ENCODE measurements at regions not wholly inside any gene's neighbourhood (a gene's known extent, or its start where the extent isn't known, plus 50 kb on each side); places are given as distances from the start of the nearest gene placed in this dataset.
"Not testable (repeated sequence)": the region's sequence is repeated elsewhere in the genome, so short reads cannot be mapped to it uniquely, and the experiment has no call there.

- Histone ChIP-seq H3K4me1 (ENCODE audit: control insufficient read depth, insufficient read depth, low read length) (no peaks in the 10 kb centered on the region), H3K27me3 (ENCODE audit: control insufficient read depth in 1 of 2, insufficient read depth in 2 of 2, low read length in 2 of 2) (no peaks in the 10 kb centered on the region), H3K9me3 (ENCODE audit: control insufficient read depth in 2 of 2, low read length in 2 of 2) (no peaks in the 10 kb centered on the region), H3K9ac (ENCODE audit: low read length in 2 of 2) (no peak overlapping the region), H3K27ac (ENCODE audit: low read length) (no peak overlapping the region), H3K36me3 (ENCODE audit: control insufficient read depth in 2 of 2, insufficient read depth in 2 of 2, low read length in 2 of 2) (no peaks in the 10 kb centered on the region), H3K4me3 (ENCODE audit: low read length in 2 of 2) (no peak overlapping the region)
Measured at GRCh38 chr6:86822747-86823146, 114.6 kb upstream of the HTR1E start.

DNA sequence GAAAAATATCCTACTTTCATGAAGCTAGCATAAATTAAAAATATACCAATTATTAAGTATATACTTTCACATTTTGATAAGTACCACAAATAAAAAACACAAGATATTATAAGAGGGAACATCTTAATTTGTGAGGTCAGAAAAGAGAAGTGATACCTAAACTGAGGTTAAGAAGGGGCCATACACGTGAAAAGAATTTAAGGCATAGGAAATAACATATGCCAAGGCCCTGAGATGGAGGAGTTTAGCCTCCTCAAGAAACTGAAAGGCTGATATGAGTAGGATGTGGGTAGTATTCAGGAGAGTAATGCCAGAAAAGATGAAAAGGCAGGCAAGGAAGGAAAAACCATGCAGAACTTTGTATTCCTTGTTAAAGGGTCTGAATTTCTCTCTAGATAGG lies 116.6 kb upstream of the HTR1E start:
- Histone ChIP-seq H3K9ac (ENCODE audit: low read length in 2 of 2) (no peak overlapping the region), H3K9me3 (ENCODE audit: control insufficient read depth in 2 of 2, low read length in 2 of 2) (no peaks in the 10 kb centered on the region), H3K27ac (ENCODE audit: low read length) (no peak overlapping the region)

GRCh38 chr6:86793649-86794048 lies 143.7 kb upstream of the HTR1E start:
- Histone ChIP-seq H3K4me1 (ENCODE audit: control insufficient read depth, insufficient read depth, low read length) (no peaks in the 10 kb centered on the region), H3K27ac (ENCODE audit: low read length) (no peak overlapping the region), H3K36me3 (ENCODE audit: control insufficient read depth in 2 of 2, insufficient read depth in 2 of 2, low read length in 2 of 2) (no peaks in the 10 kb centered on the region), H3K9ac (ENCODE audit: low read length in 2 of 2) (no peak overlapping the region), H3K4me3 (ENCODE audit: low read length in 2 of 2) (no peak overlapping the region), H3K27me3 (ENCODE audit: control insufficient read depth in 1 of 2, insufficient read depth in 2 of 2, low read length in 2 of 2) (no peaks in the 10 kb centered on the region), H3K9me3 (ENCODE audit: control insufficient read depth in 2 of 2, low read length in 2 of 2) (no peaks in the 10 kb centered on the region)

More for the DNA sequence above, 116.6 kb upstream of the HTR1E start:
- Histone ChIP-seq H3K4me3 (ENCODE audit: low read length in 2 of 2) (no peak overlapping the region), H3K27me3 (ENCODE audit: control insufficient read depth in 1 of 2, insufficient read depth in 2 of 2, low read length in 2 of 2) (no peaks in the 10 kb centered on the region), H3K36me3 (ENCODE audit: control insufficient read depth in 2 of 2, insufficient read depth in 2 of 2, low read length in 2 of 2) (no peaks in the 10 kb centered on the region), H3K4me1 (ENCODE audit: control insufficient read depth, insufficient read depth, low read length) (no peaks in the 10 kb centered on the region)

DNA sequence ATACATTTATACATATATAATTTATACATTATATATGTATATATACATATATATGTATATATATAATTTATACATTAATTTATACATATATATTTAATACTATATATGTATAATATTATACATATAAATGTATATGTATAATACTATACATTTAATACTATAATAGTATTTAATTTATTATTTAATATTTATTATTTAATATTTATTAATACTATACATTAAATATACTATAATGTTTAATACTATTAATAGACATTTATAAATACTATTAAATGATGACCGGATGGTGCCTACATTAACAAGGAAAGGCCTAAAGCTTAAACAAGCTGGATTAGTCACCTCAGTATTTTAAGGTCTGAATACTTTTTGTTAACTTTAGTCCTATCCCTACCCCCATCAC lies 145.9 kb upstream of the HTR1E start:
- H3K4me3 ChIP-seq (ENCODE audit: low read length in 2 of 2), result no peak overlapping the region
- H3K27ac ChIP-seq (ENCODE audit: low read length), result no peak overlapping the region
- H3K9me3 ChIP-seq (ENCODE audit: control insufficient read depth in 2 of 2, low read length in 2 of 2), result no peaks in the 10 kb centered on the region
- H3K4me1 ChIP-seq (ENCODE audit: control insufficient read depth, insufficient read depth, low read length), result no peaks in the 10 kb centered on the region
- H3K36me3 ChIP-seq (ENCODE audit: control insufficient read depth in 2 of 2, insufficient read depth in 2 of 2, low read length in 2 of 2), result no peaks in the 10 kb centered on the region
- H3K9ac ChIP-seq (ENCODE audit: low read length in 2 of 2), result no peak overlapping the region
- H3K27me3 ChIP-seq (ENCODE audit: control insufficient read depth in 1 of 2, insufficient read depth in 2 of 2, low read length in 2 of 2), result no peaks in the 10 kb centered on the region

DNA sequence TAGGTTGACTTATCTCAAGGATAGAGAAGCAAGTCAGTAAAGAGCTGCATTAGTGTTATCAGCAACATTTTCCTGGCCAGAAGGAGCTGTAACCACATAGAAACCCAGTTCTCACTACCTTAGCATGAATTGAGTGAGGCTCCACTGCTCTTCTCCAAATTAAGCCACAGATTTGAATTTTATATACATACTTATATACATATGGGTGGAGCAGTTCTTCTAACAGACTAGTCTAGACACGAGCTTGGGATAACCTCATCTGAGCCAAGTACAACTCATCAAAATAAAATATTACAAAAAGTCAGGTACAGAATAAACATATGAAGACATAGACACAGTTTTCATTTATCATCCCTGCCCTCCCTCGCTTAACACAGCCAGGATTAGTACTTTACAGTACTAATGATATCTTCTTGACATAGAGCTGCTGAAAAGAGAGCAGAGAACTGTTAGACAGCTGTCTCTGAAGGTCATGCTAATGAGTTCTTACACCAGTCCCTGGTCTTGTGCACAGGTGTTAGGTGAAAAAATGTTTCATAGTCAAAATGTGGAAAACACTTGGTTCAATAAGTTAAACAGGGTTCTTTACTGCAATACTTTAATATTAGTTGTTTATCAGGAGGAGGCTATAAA lies 147.4 kb upstream of the HTR1E start:
- Histone ChIP-seq H3K27ac (ENCODE audit: low read length) (no peak overlapping the region), H3K36me3 (ENCODE audit: control insufficient read depth in 2 of 2, insufficient read depth in 2 of 2, low read length in 2 of 2) (no peaks in the 10 kb centered on the region), H3K4me3 (ENCODE audit: low read length in 2 of 2) (no peak overlapping the region), H3K9me3 (ENCODE audit: control insufficient read depth in 2 of 2, low read length in 2 of 2) (no peaks in the 10 kb centered on the region), H3K9ac (ENCODE audit: low read length in 2 of 2) (no peak overlapping the region), H3K27me3 (ENCODE audit: control insufficient read depth in 1 of 2, insufficient read depth in 2 of 2, low read length in 2 of 2) (no peaks in the 10 kb centered on the region), H3K4me1 (ENCODE audit: control insufficient read depth, insufficient read depth, low read length) (no peaks in the 10 kb centered on the region)

DNA sequence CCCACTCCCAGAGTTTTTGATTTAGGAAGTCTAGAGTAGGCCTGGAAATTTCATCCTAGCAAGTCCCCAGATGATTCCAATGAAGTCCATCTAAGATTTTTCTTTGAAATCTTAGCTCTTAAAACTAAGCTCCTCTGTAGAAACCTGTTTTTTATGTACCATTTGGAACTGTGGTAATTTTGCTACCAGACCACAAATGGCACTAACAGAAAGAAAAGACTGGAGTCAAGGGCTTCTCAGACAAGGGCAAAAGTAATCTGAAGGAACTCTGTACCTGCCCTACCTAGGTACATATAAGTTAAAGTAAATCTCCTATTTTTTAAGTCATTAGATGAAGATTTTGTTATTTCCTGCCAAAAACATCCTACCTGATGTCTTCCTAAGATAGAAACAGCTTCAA lies 155.0 kb upstream of the HTR1E start:
- no peak overlapping the region for H3K9ac ChIP-seq (ENCODE audit: low read length in 2 of 2)
- no peaks in the 10 kb centered on the region for H3K9me3 ChIP-seq (ENCODE audit: control insufficient read depth in 2 of 2, low read length in 2 of 2)
- H3K36me3 ChIP-seq (ENCODE audit: control insufficient read depth in 2 of 2, insufficient read depth in 2 of 2, low read length in 2 of 2), result no peaks in the 10 kb centered on the region
- H3K4me1 ChIP-seq (ENCODE audit: control insufficient read depth, insufficient read depth, low read length), result no peaks in the 10 kb centered on the region
- H3K4me3 ChIP-seq (ENCODE audit: low read length in 2 of 2), result no peak overlapping the region
- H3K27me3 ChIP-seq (ENCODE audit: control insufficient read depth in 1 of 2, insufficient read depth in 2 of 2, low read length in 2 of 2), result no peaks in the 10 kb centered on the region
- no peak overlapping the region for H3K27ac ChIP-seq (ENCODE audit: low read length)

DNA sequence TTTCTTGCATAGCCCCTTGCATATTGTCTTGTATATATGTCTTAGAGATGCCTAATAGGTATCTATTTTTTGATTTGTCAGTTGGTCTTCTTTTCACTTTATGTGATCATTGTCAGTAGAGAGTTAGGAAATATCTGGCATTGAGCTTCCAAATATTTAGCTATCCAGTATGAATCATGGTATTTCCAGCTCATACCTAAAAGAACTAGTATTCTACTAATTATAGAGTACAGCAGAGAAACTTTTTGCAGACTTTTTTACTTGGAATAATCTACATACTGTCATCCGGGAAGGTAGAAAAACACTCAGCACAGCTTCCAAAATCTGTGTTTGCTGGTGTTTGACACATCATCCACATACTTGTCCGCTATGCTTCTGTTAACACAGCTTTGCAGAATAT lies 156.4 kb upstream of the HTR1E start:
- no peak overlapping the region for H3K4me3 ChIP-seq (ENCODE audit: low read length in 2 of 2)
- H3K9ac ChIP-seq (ENCODE audit: low read length in 2 of 2), result no peak overlapping the region
- no peaks in the 10 kb centered on the region for H3K27me3 ChIP-seq (ENCODE audit: control insufficient read depth in 1 of 2, insufficient read depth in 2 of 2, low read length in 2 of 2)
- H3K9me3 ChIP-seq (ENCODE audit: control insufficient read depth in 2 of 2, low read length in 2 of 2), result no peaks in the 10 kb centered on the region
- no peaks in the 10 kb centered on the region for H3K36me3 ChIP-seq (ENCODE audit: control insufficient read depth in 2 of 2, insufficient read depth in 2 of 2, low read length in 2 of 2)
- no peak overlapping the region for H3K27ac ChIP-seq (ENCODE audit: low read length)
- H3K4me1 ChIP-seq (ENCODE audit: control insufficient read depth, insufficient read depth, low read length), result no peaks in the 10 kb centered on the region

GRCh38 chr6:86775893-86776292 lies 161.4 kb upstream of the HTR1E start:
- H3K9me3 ChIP-seq (ENCODE audit: control insufficient read depth in 2 of 2, low read length in 2 of 2), result no peaks in the 10 kb centered on the region
- no peaks in the 10 kb centered on the region for H3K36me3 ChIP-seq (ENCODE audit: control insufficient read depth in 2 of 2, insufficient read depth in 2 of 2, low read length in 2 of 2)
- no peak overlapping the region for H3K4me3 ChIP-seq (ENCODE audit: low read length in 2 of 2)
- no peak overlapping the region for H3K27ac ChIP-seq (ENCODE audit: low read length)
- H3K4me1 ChIP-seq (ENCODE audit: control insufficient read depth, insufficient read depth, low read length), result no peaks in the 10 kb centered on the region
- no peak overlapping the region for H3K9ac ChIP-seq (ENCODE audit: low read length in 2 of 2)
- H3K27me3 ChIP-seq (ENCODE audit: control insufficient read depth in 1 of 2, insufficient read depth in 2 of 2, low read length in 2 of 2), result no peaks in the 10 kb centered on the region

- Histone ChIP-seq H3K4me3 (ENCODE audit: low read length in 2 of 2) (no peak overlapping the region), H3K36me3 (ENCODE audit: control insufficient read depth in 2 of 2, insufficient read depth in 2 of 2, low read length in 2 of 2) (no peaks in the 10 kb centered on the region), H3K27me3 (ENCODE audit: control insufficient read depth in 1 of 2, insufficient read depth in 2 of 2, low read length in 2 of 2) (no peaks in the 10 kb centered on the region), H3K27ac (ENCODE audit: low read length) (no peak overlapping the region), H3K4me1 (ENCODE audit: control insufficient read depth, insufficient read depth, low read length) (no peaks in the 10 kb centered on the region), H3K9me3 (ENCODE audit: control insufficient read depth in 2 of 2, low read length in 2 of 2) (no peaks in the 10 kb centered on the region), H3K9ac (ENCODE audit: low read length in 2 of 2) (no peak overlapping the region)
Measured at GRCh38 chr6:86765211-86765610, 172.1 kb upstream of the HTR1E start.

DNA sequence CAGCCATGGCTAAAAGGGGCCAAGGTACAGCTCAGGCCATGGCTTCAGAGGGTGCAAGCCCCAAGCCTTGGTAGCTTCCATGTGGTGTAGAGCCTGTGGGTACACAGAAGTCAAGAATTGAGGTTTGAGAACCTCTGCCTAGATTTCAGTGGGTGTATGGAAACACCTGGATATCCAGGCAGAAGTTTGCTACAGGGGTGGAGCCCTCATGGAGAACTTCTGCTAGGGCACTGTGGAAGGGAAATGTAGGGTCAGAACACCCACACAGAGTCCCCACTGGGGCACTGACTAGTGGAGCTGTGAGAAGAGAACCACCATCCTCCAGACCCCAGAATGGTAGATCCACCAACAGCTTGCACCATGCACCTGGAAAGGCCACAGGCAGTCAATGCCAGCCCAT lies 177.4 kb upstream of the HTR1E start:
- not testable (repeated sequence) for H3K4me3 ChIP-seq (ENCODE audit: low read length in 2 of 2); H3K27me3 ChIP-seq (ENCODE audit: control insufficient read depth in 1 of 2, insufficient read depth in 2 of 2, low read length in 2 of 2); H3K4me1 ChIP-seq (ENCODE audit: control insufficient read depth, insufficient read depth, low read length); H3K36me3 ChIP-seq (ENCODE audit: control insufficient read depth in 2 of 2, insufficient read depth in 2 of 2, low read length in 2 of 2); H3K9me3 ChIP-seq (ENCODE audit: control insufficient read depth in 2 of 2, low read length in 2 of 2); H3K9ac ChIP-seq (ENCODE audit: low read length in 2 of 2); H3K27ac ChIP-seq (ENCODE audit: low read length)

- H3K27ac ChIP-seq (ENCODE audit: low read length), result no peak overlapping the region
- H3K9ac ChIP-seq (ENCODE audit: low read length in 2 of 2), result no peak overlapping the region
- H3K9me3 ChIP-seq (ENCODE audit: control insufficient read depth in 2 of 2, low read length in 2 of 2), result no peaks in the 10 kb centered on the region
- no peaks in the 10 kb centered on the region for H3K36me3 ChIP-seq (ENCODE audit: control insufficient read depth in 2 of 2, insufficient read depth in 2 of 2, low read length in 2 of 2)
- no peaks in the 10 kb centered on the region for H3K27me3 ChIP-seq (ENCODE audit: control insufficient read depth in 1 of 2, insufficient read depth in 2 of 2, low read length in 2 of 2)
- no peaks in the 10 kb centered on the region for H3K4me1 ChIP-seq (ENCODE audit: control insufficient read depth, insufficient read depth, low read length)
- H3K4me3 ChIP-seq (ENCODE audit: low read length in 2 of 2), result no peak overlapping the region
Measured at GRCh38 chr6:86756640-86757229, 180.6 kb upstream of the HTR1E start.
